ENCODE measurements at regions not wholly inside any gene's neighbourhood (a gene's known extent, or its start where the extent isn't known, plus 50 kb on each side); places are given as distances from the start of the nearest gene placed in this dataset.
"Not testable (repeated sequence)": the region's sequence is repeated elsewhere in the genome, so short reads cannot be mapped to it uniquely, and the experiment has no call there.

DNA sequence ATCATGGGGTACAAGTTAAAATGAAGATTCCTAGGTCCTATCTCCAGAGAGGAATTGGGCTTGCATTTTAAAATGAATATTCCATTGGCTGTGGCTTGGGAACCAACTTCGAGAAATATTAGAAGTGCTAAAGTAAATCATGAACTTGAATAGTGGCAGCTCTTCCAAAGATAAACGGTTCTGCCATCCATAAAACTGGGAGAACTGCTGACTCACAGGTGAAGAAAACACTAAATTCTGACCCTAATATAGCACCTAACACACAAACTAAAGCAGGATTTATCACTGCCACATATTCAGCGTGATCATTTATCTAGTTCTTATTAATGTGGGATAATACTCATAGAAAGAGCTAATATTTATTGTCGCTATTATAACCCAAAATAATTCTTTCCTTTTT, 508.1 kb upstream of the ID4 start:
- no peak for DNase-seq (ENCODE audit: low read depth)

DNA sequence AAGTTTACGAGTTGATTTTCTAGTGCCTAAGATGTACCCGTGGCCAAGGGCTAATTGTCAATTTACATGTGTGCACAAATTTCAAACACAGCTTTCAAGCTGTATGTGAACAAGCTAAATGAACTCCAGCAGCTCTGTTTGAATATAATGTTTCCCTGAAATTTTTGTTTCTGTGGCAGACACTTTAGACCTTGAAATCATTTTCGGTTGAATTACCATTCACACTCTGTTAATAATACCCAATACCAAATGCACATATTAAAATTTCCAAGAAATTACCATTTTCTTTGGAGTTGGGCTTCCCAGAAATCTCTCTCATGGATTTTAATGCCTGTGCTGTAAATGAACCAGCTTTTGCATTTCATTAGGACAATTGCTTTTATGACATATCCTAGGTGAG, 506.1 kb upstream of the ID4 start:
- DNase-seq (ENCODE audit: low read depth): no peak

DNA sequence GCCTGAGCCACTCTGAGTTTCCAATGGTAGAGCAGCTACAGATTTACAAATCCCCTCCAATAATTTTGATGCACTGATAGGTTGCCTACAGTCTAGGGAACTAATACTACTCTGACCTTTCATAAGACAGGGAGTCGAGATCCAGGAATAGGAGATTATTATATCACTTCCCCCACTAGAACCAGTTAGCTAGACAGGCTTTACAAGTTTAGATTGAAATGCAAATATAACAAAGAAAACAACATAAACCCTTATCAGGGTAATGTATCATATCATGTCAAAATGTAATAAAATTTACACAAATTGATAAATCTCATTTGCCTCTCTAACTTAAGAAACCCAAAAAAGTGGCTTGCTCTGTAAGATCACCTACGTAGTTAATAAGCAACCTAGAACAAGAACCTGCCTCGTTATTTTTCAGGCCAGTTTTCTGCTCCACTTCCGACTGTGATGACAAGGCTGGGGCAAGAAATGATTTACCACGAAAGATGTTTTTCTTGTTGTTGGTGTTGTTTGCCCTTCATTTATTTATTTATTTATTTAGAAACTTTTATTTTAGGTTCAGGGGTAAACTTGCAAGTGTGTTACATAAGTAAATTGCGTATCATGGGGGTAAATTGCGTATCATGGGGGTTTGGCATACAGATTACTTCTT, 504.2 kb upstream of the ID4 start:
- no peak for DNase-seq (ENCODE audit: low read depth)

DNA sequence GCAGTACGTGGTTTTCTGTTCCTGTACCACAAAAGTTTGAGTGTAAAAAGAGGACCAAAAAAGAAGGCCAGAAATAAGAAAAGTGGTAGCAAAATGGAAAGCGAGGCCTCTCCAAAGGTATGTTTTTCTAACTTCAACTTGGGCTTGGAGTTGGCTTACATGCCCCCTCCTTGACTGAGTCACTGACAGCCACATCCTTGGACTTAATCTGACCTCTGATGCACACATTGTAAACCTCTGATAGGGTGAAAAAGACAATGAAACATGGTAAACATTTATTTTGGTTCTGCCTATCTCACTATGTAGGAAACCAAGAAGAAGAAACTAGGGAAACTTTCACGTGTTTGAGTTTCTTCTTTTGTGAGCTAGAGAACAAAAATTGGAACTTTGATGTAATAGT, 503.2 kb upstream of the ID4 start:
- DNase-seq (ENCODE audit: low read depth): no peak

DNA sequence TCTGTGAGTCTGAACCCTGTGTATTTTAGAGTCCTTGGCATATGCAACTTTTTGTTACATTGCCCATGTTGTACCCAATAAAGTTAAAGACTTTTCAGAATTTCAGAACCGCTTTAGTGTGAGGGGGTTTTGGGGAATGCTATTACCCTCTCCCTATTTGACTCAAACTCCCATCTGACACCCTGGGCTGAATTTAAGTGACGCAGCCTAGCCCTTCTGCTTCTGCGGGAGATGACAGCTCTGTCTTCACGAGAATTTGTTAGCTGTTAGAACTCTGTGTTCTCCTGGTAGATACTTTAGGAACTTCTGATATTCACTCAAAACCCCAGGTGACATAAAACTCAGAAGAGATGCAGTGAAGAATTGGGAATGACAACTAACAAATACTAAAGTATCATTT, 500.6 kb upstream of the ID4 start:
- no peak for DNase-seq (ENCODE audit: low read depth)

DNA sequence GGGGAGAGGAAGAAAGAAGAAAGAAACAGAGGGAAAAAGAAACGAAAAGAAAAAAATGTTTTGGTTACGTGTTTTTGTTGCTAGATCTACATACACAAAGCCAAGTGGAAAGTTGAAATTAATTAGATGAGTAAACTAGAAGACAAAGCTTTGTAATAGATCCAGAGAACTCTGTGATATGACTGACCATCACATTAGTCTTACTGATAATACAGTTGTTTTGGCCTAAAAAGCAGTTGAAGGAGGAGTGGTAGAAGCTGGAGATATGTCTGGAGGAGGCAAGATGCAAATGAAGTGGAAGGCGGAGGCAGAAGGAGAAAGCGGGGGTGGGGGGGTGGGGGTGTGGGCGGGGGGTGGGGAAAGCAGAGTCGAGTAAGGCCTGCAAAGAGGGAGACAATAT, 500.1 kb upstream of the ID4 start:
- no peak for DNase-seq (ENCODE audit: low read depth)

DNA sequence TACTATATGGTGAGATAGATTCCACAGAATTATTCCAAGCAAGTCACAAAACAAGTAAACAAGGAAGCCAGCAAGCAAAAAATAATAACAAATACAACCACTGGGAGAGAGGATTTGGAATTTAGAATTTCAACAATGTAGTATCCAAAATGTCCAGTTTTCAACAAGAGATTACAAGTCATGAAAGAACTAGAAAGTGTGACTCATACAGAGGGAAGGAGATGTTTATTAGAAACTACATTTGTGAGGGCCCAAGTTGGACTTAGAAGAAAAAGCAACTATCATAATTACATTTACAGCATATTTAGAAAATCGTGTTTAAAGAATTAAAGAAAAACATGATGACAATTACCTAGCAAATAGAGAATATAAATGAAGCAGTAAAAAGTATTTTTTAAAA, 494.6 kb upstream of the ID4 start:
- no peak for DNase-seq (ENCODE audit: low read depth)

DNA sequence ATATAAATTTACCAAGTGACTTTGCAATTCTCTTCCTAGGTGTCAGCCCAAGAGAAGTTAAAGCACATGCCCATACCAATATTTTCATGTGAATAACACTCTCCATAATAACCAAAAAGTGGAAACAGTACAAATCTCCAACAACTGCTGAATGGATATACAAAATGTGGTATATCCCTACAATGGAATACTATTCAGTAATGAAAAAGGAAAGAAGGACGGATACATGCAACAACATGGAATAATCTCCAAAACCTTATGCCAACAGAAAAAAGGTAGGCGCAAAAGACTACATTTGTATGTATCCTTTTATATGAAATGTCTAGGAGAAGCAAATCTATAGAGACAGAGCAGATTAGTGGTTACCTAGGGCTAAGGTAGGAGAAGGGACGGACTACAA, 487.7 kb upstream of the ID4 start:
- DNase-seq (ENCODE audit: low read depth): no peak

DNA sequence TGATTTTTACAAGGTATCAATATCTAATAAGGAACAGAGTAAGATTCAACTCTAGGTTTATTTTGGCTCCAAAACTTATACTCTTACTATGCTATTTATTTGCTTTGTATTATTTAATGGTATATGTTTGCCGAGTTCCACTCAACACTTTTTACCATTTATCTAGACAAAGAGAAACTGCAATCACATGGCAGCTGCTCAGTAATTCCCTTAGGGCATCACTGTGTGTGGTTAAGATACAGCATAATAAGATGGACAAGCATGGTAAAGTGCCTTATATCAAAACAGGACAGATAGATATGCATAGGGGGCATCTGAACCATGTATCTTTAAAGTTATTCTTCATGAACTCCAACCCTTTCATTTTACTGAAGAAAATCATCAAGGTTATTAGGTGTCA, 483.0 kb upstream of the ID4 start:
- DNase-seq (ENCODE audit: low read depth): no peak

DNA sequence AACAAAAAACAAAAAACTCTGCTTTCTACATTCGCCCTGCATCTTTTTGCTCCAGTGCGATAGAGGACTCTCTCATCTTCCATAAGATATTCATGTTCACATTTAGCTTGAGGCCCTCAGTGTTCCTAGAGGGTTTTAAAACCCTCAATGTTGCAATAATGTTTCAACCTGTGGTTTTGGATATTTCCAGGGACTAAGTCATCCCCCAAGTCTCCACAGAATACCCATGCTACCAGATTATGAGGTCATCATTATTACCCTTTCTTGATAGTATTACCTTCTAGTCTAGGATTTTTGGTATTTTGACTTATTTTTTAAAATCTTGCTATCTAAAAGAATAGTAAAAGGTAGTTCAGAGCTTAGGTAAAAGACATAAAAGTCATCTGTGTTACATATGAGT, 480.5 kb upstream of the ID4 start:
- DNase-seq (ENCODE audit: low read depth): no peak

DNA sequence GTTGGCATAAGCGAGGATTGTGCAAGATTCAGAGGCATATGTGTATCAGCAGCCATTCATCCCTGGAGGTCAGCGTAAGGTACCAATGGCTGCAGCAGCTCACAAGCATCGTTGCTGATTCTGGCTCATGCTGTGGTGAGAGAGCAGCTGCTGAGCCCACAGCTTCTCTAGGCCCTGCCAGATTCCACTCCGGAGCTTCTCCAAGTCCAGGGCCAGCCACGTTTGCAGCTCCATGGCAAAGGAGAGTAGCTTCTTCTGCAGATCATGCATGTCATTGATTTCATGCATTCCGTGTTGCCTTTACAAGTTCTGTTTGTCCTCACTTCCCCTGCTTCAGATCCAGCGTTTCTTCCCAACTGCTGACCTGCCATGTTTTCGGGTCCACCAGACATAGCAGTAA, 474.8 kb upstream of the ID4 start:
- no peak for DNase-seq (ENCODE audit: low read depth)

DNA sequence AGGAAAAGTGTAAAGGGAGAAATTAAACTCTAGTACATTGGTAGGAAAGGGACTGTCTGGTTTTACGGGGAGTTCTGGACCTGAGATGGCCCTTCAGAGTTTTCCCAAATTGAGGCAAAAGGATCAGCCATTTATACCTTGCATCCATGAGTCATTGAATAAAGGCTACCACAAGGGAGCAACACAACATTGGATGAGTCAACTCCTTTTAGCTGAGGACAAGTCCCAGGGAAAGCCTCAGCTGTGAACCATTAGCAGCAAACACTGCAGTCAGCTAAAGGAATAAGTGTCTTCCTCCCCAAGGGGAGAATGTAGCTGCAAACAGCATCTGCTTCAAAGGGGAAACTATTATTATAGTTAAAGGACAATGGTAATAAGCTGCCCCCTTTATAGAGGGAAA, 468.7 kb upstream of the ID4 start:
- no peak for DNase-seq (ENCODE audit: low read depth)

DNA sequence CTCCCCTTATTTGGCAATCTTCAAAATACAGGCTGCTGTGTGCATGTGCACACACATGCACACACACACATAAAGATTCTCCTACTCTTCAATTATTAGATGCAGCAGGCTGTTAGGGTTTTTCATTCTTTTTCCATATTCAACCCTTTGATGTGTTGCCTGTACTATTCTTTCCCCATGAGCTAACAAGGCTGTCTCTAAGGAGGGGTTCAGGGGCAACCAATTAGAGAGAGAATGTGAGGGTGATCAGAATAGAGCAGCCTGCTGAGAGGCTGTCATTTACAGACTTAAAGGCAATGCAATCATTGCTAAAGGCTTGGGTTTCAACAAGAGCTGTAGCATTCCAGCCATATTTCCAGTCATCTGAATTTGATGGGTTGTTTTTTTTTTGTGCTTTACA, 467.4 kb upstream of the ID4 start:
- DNase-seq (ENCODE audit: low read depth): no peak

DNA sequence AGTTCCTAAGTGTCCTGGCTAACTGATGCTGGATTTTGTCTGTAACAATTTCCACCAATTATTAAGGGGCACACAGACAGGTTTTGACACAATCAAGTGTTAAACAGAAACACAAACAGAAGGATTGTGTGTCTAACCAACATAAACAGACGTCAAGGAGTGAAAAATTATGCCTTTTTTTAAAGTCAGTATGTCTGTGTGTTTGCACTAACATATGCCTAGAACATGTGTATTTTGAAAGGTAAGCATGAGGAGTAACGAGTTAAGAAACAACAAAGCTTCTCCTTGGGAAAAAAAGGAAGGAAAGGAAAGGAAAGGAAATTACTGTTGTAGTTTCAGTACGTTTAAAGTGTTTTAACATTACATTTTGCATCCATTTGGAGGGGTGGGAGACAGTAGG, 466.3 kb upstream of the ID4 start:
- DNase-seq (ENCODE audit: low read depth): no peak

DNA sequence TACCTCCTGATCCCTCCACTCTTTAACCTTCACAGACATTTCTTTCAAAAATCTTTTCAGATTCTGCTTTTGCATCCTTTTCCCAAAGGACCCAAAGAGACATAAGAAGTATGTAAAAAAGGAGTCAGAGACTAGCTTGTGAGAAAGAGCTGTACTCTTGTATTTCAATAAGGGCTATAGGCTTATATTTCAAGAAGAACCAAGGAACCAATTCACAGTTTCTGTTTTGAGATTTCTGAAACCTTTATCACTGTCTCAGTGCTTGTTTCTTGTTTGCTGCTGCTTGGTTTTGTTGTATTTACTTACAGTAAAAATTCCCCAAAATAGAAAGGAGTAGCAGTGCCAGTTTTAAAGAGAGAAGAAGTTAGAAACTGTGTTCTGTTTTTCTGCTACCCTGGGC, 461.6 kb upstream of the ID4 start:
- DNase-seq (ENCODE audit: low read depth): no peak

DNA sequence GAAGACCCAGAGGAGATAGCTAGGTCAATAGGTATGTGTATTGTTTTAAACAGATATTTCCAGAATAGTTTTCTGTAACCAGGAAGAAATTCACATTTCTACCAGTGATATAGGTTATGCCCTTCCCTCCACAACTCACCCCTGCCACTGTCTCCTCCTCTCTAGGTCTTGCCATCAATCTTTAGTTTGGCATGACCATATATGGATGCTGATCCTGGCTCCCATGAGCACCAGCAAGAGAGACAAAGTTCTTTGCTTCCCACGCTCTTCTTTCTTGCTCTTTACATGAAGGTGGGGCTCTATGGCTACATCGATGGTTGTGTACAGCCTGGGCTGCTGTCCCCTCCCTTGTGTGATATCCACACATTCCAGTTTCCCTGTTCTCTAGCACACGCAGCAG, 459.4 kb upstream of the ID4 start:
- DNase-seq (ENCODE audit: low read depth): no peak

DNA sequence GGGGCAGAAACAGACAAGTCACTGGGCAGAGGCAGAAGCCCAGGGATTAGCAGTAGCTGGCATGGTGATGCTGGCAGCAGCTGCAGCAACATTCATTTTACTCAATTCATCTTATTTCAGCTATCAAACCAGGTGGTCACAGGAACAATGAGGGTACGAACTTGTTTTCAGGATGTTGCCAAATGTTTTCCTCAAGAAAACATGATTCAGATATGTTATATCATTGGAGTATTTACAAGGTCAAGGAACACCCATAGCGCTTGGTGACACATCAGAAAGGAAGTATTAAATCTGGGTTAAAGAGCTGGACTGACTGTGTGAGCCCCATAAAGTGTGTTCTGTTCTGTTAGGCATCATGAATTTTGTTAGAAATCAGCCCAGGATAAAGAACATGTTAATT, 456.9 kb upstream of the ID4 start:
- DNase-seq (ENCODE audit: low read depth): no peak

DNA sequence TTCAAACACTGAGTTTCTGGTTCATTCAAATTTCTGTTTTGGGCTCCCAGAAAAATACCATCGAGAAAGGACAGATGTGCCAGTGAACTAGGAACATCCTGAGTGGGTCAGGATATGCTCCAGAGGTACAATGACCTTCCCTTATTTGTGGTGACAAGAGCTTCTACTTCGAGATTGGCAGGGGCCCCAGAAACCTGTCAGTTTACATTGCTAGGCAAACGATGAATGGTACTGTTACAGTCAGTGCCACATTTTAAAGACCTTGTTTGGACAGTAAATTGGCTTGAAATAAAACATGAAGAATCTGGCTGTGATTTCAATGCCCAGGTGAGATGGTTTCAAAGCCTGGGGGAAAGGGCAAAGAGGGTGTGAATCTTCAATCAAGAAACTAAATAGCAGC, 454.5 kb upstream of the ID4 start:
- no peak for DNase-seq (ENCODE audit: low read depth)

DNA sequence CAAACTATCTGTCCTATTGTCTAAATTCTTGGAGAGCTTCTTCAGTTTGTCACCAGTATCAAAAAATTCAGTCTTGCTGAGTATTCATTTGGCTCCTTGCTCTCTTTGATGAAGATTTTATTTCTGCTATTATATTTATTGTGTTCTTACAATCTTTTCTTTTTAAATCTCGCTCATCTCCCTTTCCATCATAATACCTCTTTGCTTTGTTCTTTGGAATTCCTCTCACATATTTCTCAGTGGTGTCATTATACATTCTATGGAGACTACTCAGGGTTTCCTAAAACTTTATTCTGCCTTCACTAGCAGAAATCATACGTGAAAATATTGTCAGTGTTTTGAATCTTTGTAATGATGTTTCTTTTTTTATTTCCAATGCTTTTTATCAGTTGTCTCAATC, 445.2 kb upstream of the ID4 start:
- no peak for DNase-seq (ENCODE audit: low read depth)

DNA sequence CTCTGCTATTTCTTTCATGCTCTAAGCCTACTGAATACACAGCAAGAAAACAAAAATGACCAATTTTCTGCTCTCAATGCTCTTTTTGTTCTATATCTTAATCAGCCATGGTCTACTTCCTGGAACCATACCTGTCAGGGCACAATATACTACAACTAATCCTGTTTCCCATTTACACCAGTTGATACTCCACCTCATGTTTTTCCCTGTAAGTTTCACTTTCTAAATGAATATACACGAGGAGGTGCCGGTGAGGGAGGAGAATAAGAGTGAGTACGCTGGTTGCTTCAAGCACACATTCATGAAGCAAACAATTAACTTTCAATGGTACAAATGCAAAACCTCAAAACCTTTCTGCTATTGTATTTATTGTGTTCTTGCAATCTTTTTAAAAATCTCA, 443.1 kb upstream of the ID4 start:
- DNase-seq (ENCODE audit: low read depth): no peak

DNA sequence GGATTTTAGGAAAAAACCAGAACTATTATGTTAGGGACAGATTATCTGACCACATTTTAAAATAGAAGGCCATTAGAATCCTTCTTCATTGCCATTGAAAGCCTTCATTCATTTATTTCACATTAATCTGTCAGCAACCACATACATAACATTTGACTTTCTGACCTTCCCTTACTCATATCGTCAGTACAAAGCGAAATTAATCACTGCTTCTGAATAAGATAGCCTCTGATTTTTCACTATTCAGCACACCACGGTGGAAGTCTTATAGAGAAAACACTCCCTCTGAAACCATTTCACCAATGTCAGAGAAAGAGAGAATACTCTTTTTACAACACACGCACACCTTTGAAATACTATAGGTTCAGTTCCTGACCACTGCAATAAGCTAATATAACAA, 442.5 kb upstream of the ID4 start:
- no peak for DNase-seq (ENCODE audit: low read depth)

DNA sequence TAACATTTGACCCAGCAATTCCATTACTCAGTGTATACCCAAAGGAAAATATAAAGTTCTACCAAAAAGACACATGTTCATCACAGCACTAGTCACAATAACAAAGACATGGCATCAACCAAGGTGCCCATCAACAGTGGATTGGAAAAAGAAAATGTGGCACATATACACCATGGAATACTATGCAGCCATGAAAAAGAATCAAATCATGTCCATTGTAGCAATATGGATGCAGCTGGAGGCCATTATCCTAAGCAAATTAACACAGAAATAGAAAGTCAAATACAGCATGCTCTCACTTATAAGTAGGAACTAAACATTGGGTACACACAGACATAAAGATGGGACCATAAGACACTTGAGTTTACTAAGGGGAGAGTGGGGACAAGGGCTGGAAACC, 441.9 kb upstream of the ID4 start:
- DNase-seq (ENCODE audit: low read depth): no peak

DNA sequence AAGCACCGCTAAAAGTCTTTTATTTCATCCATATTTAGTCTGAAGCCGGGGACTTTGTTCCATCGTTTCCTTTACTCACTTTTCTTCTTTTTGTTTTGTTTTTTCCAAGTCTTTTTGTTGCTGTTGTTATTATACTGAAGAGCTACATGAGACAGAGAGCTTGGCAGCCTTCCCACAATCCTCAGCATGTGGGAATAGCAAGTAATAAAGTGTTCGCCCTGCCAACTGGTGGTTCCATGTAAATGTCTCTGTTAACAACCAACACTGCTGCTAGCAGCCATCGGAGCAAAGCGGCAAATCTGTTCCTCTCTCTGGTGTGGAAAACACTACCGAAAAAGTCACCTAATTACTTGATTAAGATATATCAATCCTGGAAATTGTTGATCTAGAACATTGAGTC, 437.8 kb upstream of the ID4 start:
- no peak for DNase-seq (ENCODE audit: low read depth)

DNA sequence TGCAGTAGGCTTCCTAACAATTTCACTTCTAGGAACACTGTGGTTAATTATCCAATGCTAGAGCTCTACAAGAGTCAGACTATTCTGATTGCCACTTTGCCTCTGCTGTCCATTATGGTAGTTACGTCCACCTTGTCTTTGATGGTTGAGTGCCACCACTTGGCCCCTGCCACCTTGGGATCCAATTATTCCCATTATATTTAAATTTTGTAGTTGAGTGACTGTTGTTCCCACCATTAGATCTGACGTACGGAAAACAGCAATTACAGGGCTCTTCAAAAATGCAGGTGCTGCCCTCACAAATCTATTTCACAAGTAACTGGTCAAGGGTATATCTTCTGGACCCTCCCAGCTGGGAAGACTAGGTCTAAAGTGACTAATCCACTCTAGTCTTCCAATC, 432.3 kb upstream of the ID4 start:
- not testable (repeated sequence) for DNase-seq (ENCODE audit: low read depth)

DNA sequence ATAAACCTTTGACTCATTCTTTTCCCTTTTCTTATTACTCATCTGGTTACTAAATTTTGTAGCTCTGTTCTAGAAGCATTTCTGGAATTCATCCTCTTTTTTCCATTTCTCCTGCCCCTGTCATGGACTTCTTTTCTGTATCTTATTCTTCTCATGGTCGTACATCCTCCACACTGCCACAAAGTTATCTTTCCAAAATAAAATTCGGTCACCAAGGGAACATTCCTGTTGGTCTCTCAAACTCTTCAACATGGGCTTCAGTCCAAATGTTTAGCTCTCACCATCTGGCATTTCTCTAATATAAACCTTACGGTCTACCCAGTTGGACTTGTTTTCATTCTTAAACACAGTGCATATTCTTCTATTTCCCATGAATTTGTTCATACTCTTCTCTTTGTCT, 428.8 kb upstream of the ID4 start:
- no peak for DNase-seq (ENCODE audit: low read depth)
